C4-2B (cell line): ENCODE measurements at regions not wholly inside any gene's neighbourhood (a gene's known extent, or its start where the extent isn't known, plus 50 kb on each side); places are given as distances from the start of the nearest gene placed in this dataset.
"Not testable (repeated sequence)": the region's sequence is repeated elsewhere in the genome, so short reads cannot be mapped to it uniquely, and the experiment has no call there.

Experiments used
- H3K27ac ChIP-seq: fragments of 450-650 bp; 2 replicates; pipeline ENCODE4 v1.5.1; 2017
- CTCF ChIP-seq: fragments of 450-650 bp; conservative IDR thresholded peaks from 2 replicates; pipeline ENCODE4 v1.5.1; 2017; ENCODE audit warnings: mild to moderate bottlenecking
- ZFX ChIP-seq: fragments of 450-650 bp; IDR thresholded peaks from 2 replicates; pipeline ENCODE4 v1.6.1; 2017

GRCh38 chr2:194483041-194483440, 1174.0 kb upstream of the SLC39A10 start:
- TF ChIP-seq ZFX (no peak), CTCF (no peak)
- H3K27ac ChIP-seq: no peak overlapping the region

GRCh38 chr2:194465641-194466040, 1191.4 kb upstream of the SLC39A10 start:
- H3K27ac ChIP-seq: no peak overlapping the region
- TF ChIP-seq ZFX (no peak), CTCF (no peak)

- TF ChIP-seq ZFX (no peak), CTCF (no peak)
- H3K27ac ChIP-seq: no peak overlapping the region
Observed at GRCh38 chr2:194464964-194465638, 1191.9 kb upstream of the SLC39A10 start.

GRCh38 chr2:194462883-194463282, 1194.1 kb upstream of the SLC39A10 start:
- not testable (repeated sequence) for H3K27ac ChIP-seq

GRCh38 chr2:194455358-194455757, 1201.7 kb upstream of the SLC39A10 start:
- TF ChIP-seq ZFX (no peak), CTCF (no peak)
- H3K27ac ChIP-seq: no peak overlapping the region

GRCh38 chr2:194452504-194452903, 1204.5 kb upstream of the SLC39A10 start:
- no peak for TF ChIP-seq CTCF
- TF ChIP-seq ZFX: no peak
- no peak overlapping the region for H3K27ac ChIP-seq

GRCh38 chr2:194445226-194445625, 1211.8 kb upstream of the SLC39A10 start:
- H3K27ac ChIP-seq: no peak overlapping the region
- TF ChIP-seq ZFX (no peak), CTCF (no peak)

GRCh38 chr2:194443926-194444325, 1213.1 kb upstream of the SLC39A10 start:
- no peak overlapping the region for H3K27ac ChIP-seq
- TF ChIP-seq CTCF (no peak), ZFX (no peak)
